HG02885 (cell line): ENCODE measurements at regions not wholly inside any gene's neighbourhood (a gene's known extent, or its start where the extent isn't known, plus 50 kb on each side); places are given as distances from the start of the nearest gene placed in this dataset.
"Not testable (repeated sequence)": the region's sequence is repeated elsewhere in the genome, so short reads cannot be mapped to it uniquely, and the experiment has no call there.

Source experiments
- ATAC-seq: cut with Tn5 transposase; IDR thresholded peaks from one replicate; pipeline ENCODE4 v1.9.1; 2021; ENCODE audit warnings: mild to moderate bottlenecking; ENCODE audit not compliant: unreplicated experiment, poor library complexity

DNA sequence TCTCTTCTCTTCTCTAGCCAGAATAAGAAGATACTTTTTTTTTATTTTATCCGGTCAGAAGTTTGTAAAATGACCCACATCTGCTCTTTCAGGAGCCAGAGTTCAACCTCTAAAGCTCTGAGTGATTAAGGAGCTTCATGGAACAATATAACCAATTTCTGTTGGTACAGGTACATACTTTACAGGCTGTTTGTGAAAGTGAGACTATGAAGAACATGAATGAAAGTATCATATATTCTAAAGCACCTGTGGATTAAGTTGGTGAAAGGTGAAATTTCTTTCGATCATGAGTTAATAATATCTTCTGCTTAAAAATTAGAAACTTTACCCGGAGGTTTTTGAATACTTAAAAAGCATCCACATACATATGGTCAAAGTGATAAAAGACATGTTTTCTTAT is 65.2 kb downstream of the DMRT2 start:
- no peak for ATAC-seq

DNA sequence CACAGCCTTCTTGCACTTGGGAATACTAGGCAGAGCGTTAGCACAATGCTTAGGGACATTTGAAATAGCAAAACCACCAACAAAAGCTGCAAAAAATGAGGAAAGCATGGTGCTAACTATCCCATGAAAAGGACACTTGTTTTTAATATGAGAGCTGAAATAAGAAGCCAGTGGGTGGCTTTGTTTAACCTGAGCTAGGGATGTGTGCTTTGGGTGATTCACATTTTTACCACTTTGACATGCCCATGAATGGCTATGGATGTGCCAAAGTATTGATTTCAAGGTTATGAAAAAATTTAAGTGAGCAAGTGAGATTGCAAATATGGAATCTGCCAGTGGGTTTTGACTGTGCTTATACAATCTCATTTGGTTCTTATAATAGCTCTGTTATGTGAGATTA is 67.3 kb downstream of the DMRT2 start:
- ATAC-seq = no peak

DNA sequence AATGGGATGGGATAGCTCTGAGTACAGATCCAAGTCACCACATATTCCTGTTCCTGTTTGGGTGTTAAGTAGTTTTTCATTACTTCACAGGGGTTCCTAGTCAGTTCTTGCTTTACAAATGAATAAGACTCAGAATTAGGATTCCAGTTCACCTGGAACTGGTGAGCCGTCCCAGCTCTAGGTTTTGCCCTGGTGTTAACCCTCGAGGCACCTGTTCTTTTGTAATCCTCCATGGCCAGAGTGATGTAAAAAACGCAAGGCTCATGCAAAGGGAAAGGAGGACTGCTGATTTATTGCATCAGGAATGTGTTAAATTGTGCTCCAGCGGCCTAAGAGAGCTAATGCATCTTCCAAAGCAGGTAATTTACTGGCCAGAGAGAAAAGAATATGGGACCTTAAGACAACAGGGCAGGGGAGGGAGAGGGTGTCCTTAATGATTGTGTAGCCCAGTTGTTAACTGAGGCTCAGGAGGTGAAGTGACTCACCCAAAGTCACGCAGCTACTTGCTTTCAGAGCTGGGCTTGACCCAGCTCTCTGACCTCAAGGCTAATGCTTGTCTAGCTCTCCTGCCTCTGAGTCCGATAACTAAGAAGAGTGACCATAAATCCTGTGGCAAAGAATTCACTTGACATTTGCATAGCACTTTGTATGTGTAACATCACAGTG is 70.5 kb downstream of the DMRT2 start:
- ATAC-seq = no peak

DNA sequence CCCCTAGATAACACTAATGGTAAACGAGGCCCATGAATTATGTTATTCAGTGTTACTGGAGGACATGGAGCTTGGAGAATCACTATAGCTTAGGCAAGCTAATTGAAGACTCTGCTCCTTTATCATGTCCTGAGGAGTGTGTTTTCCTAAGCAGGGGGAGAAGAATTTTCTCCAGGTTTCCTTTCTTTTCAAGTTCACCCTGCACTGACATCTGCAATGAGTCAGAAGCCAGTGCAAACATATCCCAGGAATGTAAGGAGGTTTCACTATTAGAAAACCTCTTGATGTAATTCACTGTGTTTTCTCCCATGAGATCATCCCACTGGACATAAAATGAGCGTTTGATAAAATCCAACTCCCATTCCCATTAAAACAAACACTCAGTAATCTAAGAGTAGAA is 75.6 kb downstream of the DMRT2 start:
- no peak for ATAC-seq

DNA sequence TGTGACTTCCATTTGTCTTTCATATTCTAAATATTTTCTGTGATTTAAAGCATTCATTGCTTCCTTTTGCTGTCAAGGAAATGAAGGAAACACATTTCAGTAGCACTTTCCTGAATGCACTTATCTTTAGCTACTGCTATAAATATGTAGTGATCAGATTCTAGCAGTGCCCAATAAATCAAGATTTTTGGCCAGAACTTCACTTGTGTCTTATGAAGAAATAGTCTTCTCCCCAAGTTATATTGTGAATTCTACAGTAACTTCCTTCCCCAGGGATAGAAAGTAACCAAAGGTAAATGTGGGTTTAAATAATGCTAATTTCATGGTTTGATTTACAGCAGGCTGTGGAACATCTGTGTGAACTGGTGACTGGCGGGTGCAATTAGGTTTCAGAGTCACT is 77.9 kb downstream of the DMRT2 start:
- ATAC-seq = no peak

DNA sequence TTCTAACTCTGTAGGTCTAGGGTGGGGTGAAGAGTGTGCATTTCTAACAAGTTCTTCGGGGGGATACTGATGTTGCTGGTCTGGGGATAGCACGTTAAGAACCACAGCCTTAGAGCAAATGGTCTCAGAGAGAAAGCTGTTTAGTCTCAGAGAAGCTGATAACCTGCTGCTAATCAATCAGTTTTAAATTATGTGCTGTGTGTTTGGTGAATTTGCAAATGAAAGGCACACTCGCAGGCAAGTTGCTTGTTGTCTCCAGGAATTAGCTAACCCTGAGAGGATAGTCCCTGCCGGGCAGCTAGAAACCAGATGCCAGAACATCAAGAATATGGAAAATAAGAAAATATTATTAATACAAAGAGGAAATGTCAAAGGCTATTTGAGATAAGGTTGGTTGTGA is 79.2 kb downstream of the DMRT2 start:
- no peak for ATAC-seq

DNA sequence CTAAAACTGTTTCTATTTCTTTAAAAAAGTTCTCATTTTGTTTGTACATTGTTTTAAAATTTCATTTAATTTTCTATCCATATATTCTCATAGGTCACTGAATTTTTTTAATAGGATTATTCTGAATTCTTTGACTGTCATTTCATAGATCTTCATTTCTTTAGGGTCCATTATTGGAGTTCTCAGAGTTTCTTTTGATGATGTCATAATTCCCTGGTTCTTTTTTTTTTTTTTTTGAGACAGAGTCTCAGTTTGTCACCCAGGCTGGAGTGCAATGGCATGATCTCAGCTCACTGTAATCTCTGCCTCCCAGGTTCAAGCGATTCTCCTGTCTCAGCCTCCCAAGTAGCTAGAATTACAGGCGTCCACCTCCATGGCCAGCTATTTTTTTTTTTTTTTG is 89.9 kb downstream of the DMRT2 start:
- ATAC-seq = no peak

DNA sequence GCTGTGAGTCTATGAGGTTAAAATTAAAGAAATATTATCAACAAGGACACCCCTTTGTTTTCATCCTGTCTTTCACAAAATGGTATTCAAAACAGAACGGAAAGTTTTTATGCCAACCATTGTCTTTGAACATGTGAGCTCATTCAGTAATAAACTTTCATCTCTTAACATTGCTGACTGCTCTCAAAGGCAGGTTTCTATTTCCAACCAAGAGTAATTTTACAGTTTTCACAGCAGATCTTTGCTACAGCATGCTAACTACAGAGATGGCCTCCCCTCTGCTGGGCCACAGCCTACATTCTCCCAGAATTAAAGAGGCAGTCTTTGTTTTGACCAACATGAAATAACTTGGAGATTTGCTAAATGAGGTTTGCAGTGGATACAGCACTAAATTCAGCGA is 101.5 kb downstream of the DMRT2 start:
- ATAC-seq = no peak

DNA sequence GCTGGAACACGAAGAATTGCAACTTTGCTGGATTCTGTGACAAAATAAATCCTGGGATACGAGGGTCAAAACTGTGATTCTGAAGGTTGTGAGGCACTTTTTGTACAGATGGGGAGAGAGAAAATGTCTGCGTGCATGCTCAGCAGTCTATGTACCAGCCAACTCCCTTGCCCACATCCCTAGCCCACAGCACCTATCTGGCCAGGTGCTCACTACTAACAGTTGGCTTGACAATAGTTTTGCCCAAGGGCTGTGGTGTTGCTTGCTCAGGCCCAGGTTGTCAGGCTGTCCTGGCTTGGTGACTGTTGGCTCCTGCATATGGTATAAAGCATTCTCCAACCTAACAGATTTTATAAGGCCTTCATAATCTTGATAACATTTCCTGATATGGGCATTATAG is 102.0 kb downstream of the DMRT2 start:
- ATAC-seq = no peak

DNA sequence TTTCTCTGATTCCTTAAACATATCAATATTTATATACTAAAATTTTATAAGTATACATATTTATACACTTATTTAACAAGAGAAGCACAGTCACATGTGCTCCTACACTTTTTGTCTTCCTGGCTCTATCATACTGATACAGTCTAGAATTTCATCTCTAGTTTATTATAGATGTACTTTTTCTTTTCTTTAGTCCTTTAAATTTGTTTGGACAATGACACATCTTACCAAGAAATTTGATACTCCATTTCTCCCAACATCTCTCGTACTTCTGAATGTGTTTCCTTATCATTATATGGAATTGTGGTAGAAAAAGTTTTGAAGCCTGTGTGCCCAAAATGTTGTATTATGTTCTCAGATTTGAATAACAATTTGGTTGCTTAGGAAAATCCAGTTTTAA is 104.6 kb downstream of the DMRT2 start:
- no peak for ATAC-seq

DNA sequence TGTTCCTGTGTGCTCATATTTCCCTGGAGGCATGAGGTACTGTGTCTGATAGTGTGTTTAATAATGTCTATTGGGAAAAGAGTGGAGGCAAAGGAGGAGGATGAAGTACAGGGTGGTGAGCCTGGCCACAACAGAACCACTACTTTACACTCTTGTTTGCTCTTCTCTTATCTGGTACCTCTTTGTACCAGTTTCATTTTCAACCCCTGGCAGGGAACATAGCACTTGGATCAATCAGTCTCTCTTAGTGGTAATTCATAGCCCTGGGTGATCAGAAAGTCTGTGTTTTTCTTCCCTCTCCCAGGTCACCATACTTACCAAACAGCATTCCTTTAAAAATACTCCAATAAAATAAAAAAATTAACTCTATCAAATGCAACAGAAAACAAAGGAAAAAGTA is 105.4 kb downstream of the DMRT2 start:
- ATAC-seq = no peak

DNA sequence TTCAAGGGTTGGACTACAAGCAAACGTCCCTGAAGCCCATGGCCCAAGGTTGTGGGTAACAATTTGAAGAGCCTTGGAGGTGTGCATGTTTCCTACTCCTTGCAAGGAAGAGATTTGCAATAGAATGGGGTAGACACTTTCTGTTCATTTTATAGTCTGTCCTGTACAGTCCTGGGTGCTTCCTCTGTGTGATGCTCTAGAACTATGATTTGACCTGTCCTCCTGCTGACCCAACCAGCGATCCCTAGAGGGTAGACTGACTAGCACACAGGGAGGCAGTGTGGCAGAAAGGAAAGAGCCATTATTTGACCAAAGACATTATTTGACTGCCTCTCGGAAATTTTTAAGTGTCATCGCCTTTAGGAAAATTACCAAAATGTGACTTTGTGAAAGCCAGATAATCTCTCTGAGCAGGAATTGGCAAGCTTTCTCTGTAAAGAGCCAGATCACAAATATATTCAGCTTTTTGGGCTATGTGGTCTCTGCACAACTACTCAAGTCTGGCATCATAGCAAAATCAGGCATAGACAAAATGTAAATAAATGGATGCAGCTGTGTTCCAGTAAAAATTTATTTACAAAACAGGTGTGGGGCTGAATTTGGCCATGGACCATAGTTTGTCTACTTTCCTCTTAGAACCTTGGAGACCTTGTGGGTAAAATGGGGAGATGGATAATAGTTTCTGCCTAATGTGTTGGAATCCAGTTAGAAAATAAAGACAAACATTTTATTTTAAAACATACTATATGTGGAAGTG is 106.8 kb downstream of the DMRT2 start:
- ATAC-seq = no peak

DNA sequence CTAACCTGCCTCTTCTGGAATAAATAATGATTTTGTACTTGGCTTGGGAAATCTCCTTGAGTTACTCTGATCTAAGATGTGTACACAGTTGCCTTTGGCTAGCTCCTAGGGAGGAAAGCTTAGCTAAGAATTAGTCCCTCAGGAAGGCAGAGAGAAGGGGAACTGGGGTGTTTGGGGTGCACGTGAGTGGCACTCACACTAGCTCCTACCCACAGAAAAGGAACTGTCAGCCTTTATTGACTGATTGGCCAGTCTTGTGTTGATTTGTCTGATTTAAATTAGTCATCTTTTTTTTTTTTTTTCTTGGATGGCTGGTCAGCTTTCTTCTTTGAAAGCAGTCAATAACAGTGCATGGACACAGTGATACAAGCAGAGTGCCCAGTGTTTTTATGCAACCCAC is 107.7 kb downstream of the DMRT2 start:
- no peak for ATAC-seq

DNA sequence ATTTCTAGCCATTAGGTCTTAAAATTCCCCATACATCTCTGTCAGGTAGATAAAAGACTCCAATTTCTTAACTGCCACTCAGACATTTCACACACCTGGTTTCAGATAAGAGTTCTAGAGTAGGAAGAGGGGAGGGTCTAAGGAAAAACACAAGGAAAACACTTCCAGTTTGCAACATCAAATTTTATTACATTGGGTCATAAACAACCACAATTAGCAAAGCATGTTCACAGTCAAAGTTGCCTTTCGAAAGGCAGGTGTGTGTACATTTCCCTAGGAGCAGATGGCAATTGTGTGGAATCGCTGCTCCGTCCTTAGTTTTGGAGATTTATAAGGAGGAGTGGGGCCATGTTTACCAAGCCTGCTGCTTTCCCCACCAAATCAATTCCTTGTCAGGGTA is 120.8 kb downstream of the DMRT2 start:
- ATAC-seq = no peak

DNA sequence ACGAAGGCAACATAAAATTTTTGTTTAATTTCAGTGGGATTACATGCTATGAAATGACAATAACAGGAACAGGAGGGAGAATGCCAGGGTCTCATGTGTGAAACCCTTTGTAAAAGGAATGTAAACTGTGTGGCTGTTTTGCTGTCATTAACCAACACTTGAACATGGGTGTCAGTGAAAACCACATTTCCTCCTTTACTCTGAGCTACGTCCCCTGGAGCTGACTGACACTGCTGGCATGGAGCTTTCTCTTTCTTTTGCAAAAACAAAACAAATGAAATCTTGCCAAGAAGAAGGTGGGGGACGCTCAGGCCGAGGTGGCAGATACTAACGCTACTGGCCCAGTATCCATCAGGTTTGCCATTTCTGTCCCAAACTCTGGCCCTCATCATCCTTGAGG is 121.4 kb downstream of the DMRT2 start:
- ATAC-seq = no peak

DNA sequence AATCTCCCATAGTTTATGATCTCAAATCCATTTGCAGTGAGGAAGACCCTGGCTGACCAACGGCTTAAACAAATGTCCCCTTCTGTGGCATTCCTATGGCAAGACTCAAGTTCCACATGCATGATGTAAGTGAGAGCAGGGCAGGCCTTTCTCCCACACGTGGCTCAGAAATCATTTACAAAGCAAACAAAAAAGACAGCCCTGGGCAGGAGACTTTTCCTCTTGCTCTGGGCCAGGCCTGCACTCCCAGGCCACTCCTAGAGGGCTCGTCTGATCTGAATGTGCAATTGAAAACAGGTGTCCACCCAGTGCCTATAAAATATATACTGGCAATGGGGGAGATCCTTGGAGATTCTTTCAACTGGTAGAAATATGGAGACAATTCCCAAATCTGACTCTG is 123.1 kb downstream of the DMRT2 start:
- no peak for ATAC-seq

DNA sequence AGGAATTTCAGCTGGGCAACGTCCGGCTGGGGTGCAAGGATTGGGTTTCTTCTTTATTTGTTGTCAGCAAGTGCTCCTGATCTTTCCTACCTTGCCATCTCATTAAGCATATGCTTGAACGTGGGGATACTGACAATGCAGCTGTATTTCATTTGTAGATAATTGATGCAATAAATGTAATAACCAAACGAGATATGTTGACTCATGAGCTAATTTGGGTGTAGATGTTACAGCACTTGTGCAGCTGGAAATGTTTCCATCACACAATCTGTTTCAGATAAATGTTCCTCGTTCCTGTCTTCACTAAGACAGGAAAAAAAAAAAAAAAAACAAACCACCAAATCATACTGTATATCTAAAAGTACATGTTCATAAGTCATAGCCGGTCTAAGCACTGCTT is 123.8 kb downstream of the DMRT2 start:
- ATAC-seq = no peak

DNA sequence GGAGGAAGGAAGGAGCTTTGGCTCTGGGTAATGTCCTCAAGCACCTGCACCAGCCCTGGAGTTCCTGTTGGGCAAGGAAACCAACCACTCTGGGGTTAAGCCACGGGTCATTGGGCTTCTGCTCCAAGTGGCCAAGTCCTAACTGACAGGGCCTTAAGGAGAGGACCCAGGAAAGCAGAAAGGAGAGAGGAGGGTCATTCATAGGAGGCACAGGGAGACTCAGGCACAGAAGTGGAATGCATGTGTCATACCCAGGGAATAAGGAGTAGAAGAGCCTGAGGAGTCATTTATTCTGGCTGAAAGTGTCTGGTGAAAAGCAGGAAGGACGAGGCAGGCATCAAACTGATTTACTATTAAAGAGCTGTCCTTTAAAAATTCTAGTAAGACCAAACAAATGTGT is 129.2 kb downstream of the DMRT2 start:
- ATAC-seq = no peak

DNA sequence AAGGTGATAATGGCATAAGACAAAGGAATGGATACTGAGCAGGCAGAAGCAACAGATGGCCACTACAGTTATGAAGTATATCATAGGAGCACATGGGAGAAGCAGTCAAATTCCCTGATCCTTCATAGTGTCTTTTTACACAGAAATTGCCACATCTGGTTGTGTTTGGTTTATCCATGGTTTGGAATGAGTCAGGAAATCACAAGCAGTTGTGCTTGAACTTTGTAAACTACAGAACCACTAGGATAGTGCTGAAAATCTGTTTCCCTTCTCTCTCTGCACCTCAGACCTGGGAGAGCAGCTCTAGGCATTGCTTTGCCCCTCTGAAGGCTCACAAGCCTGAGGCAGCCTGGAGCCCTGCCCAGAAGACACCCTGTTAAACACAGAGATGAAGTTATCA is 134.0 kb downstream of the DMRT2 start:
- no peak for ATAC-seq

DNA sequence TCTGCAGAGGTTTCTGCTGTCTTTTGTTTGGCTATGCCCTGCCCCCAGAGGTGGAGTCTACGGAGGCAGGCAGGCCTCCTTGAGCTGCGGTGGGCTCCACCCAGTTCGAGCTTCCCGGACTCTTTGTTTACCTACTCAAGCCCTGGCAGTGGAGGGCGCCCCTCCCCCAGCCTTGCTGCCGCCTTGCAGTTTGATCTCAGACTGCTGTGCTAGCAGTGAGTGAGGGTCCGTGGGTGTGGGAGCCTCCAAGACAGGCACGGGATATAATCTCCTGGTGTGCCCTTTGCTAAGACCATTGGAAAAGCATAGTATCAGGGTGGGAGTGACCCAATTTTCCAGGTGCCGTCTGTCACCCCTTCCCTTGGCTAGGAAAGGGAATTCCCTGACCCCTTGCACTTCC is 137.0 kb downstream of the DMRT2 start:
- not testable (repeated sequence) for ATAC-seq

DNA sequence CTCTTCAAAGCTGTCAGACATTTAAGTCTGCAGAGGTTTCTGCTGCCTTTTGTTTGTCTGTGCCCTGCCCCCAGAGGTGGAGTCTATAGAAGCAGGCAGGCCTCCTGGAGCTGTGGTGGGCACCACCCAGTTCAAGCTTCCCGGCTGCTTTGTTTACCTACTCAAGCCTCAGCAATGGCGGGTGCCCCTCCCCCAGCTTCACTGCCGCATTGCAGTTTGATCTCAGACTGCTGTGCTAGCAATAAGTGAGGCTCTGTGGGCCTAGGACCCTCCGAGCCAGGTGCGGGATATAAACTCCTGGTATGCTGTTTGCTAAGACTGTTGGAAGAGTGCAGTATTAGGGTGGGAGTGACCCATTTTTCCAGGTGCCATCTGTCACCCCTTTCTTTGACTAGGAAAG is 145.5 kb downstream of the DMRT2 start:
- ATAC-seq = not testable (repeated sequence)

DNA sequence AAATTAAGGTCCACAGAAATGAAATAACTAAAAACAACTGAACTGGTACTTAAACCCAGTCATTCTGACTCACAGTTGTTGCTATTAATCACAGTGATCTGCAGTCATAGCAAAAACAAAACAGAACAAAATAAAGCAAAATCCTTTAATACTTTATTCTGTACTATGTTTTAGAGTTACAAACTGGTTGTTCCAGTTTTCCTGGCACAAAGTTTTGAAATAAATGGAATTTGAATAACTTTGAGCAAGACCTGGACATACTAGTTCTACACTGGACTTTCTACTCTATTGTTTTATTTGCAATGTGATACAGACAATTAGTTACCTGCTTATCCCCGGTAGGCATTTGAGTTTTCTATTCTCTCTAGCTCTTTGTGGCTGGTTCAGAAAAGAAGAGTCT is 147.9 kb downstream of the DMRT2 start:
- no peak for ATAC-seq
